ENCODE measurements at regions not wholly inside any gene's neighbourhood (a gene's known extent, or its start where the extent isn't known, plus 50 kb on each side); places are given as distances from the start of the nearest gene placed in this dataset.

DNA sequence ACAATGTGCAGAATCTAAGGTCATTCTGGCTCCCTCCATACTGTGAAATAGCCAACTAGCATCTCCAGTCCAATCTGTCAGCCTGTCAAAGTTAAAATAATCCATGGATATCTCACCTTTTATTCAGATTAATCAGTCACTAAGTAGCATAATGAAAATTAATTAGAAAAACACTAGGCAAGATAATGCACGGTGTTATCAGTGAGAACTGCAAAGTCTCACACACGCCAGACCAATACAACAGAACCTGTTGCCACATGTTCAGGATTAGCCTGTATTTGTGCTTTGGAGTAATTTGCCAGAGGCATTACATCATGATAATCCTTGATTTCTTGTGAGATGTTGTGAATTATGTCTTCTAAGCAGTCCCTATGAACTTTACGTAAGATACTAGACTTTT is 820.4 kb upstream of the ALCAM start:
- DNase-seq = no peak

- DNase-seq = no peak
Observed at GRCh38 chr3:104547031-104547430, 819.7 kb upstream of the ALCAM start.

GRCh38 chr3:104548401-104548800 is 818.3 kb upstream of the ALCAM start:
- no peak for DNase-seq

DNA sequence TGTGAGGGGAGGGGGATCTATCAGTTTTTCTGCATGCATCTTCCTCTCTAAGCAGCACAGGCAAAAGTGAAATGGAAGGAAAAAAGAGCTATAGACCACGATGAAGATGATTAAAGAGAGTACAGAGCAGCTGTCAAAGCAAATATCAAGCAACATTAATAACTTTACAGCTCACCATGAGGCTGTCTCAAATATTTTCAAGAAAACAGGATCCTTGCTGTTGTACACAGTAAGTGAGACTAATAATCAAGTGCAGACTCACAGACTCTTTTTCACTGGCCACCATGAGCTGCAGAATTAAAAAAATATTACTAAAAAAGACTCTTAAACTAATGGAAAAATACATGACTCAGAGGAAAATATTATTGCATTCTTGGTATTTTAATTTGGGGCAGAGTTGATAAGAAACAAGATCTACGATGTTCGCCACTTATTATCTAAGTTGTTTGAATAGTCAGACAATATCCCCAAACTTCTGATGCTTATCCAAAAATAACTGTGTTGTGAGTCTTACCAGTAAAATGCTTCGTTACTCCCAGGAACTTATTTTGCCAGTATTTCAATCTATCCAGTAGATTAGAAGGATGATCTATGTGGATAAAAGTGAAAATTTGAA is 817.5 kb upstream of the ALCAM start:
- DNase-seq = no peak

DNA sequence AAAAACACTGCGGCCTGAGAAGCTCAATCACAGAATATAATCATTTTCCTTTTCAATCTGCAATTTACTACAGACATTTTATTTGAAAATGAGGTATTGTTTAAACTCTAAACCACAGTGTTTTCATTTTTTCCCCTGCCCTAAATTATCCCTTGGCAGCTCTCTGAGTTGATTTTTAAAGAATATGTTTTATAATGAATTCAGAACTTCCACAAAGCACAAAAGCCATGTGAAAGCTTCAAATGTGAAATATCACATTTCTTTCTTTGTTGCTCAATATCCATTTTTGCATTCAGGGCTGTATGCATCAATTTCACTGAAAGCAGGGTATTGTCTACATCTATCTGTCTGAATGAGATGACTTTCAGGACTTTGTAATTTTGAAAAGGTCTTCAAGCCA is 813.6 kb upstream of the ALCAM start:
- no peak for DNase-seq

- no peak for DNase-seq
Observed at GRCh38 chr3:104554425-104554824, 812.3 kb upstream of the ALCAM start.

- no peak for DNase-seq
Observed at GRCh38 chr3:104555728-104556127, 811.0 kb upstream of the ALCAM start.

DNA sequence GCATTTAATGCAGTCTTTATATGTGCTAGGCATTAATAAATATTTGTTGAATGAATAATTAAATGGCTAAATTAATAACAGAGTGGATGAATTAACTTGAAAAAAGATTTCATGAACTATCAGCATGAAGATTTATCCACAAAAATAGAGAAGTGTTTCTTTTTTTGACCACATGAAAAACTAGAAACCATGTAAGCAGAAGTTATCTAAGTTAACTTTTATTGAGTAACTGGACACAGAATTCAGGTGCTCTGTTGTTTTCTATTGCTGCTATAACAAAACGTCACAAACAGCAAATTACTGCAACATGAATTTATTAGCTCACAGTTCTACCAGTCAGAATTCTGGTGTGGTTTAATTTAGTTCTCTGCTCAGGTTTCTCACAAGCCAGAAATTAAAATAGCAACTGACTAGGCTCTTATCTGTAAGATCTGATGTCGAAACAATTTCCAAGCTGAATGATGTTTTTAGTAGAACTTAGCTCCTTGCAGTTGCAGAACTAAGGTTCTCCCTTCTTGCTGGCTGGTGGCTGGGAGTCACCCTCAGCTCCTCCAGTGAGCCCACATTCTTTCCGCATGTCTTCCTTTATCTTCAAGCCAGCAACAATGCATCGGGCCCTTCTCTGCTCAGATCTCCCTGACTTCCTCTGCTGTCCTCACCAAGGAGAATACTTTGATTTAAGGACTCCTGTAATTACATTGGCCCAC is 810.2 kb upstream of the ALCAM start:
- DNase-seq = no peak

DNA sequence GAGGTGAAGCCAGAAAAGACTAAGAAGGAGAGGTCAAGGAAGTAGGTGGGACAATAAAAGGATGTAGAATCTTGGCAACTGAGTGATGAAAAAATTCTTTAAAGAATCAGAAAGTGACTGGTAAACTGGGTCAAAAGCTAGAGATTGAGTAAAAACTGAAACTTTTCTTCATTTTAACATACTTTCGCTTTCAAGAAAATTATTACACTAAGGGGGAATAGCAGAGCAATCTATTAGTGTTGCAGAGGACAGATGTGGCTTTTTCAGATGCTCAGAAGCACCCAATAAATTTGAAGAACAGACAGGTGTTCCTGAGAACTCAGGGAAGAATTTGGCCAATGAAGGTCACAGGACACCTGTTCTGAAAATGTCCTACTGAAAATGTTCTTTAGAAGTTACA is 805.4 kb upstream of the ALCAM start:
- DNase-seq = no peak

GRCh38 chr3:104564045-104564643 is 802.6 kb upstream of the ALCAM start:
- peak; percentile 67 for DNase-seq

DNA sequence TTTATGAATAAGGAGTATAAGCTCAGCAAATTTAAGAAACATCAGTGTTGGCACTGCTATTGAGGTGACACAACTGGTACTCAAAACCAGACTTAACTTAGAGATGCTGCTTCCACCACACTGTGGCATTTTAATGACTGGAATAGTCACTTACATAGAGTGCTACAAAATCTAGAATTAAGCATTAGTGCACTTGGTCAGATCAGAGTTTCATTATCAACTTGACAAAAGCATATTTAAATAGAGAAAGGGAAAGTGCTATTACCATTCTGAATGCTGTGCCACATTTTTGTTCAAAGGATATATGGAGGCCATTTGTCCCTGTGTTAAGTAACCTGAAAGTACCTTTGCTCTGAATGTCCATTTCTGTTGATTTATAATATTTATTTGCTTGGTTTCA is 800.7 kb upstream of the ALCAM start:
- DNase-seq = no peak

GRCh38 chr3:104575634-104576033 is 791.1 kb upstream of the ALCAM start:
- DNase-seq = no peak

DNA sequence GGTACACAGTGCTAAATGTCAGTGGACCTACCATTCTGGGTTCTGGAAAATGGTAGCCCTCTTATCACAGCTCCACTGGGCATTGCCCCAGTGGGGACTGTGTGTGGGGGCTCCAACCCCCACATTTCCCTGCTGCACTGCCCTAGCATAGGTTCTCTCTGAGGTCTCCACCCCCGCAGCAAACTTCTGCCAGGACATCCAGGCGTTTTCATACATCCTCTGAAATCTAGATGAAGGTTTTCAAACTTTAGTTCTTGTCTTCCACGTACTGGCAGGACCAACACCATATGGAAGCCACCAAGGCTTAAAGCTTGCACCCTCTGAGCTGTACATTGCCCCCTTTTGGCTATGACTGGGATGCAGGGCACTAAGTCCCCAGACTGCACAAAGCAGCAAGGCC is 788.2 kb upstream of the ALCAM start:
- no peak for DNase-seq

DNA sequence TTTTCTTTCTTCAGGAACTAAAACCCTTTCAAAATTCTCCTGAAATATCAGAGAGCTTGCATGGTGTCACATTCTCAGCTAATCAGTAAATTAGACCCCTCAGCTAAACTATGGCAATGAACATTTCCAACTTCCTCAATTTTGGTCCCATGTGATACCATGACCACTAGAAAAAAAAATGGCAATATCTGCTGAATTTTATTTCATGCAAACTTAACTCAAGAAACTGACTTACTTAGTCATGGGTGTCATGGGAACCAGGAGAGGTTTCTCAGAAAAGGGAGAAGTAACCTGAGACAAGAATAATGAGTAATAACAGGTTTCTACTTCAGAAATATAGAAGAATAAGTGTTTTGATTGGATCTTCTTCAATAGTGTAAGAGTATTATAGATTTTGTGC is 784.6 kb upstream of the ALCAM start:
- DNase-seq = no peak

DNA sequence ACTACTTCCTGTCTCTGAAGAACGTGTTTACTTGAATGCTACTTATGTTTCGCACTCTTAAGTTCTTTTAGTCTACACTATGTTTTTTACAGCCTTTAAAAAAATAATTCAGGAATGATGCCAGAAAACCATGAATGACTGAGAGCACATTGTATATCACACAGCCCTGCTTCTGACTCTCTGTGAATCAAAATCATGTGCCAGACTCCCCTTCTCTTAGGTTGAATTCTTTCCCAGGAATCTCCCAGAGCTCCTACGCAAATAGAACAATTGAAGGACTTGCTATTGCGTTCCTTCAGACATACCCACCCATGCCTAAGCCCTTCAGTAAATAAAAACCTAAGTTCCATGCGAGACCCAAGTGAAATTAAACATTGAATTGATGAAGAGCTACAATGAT is 782.0 kb upstream of the ALCAM start:
- no peak for DNase-seq

GRCh38 chr3:104586344-104586743 is 780.4 kb upstream of the ALCAM start:
- DNase-seq = no peak

DNA sequence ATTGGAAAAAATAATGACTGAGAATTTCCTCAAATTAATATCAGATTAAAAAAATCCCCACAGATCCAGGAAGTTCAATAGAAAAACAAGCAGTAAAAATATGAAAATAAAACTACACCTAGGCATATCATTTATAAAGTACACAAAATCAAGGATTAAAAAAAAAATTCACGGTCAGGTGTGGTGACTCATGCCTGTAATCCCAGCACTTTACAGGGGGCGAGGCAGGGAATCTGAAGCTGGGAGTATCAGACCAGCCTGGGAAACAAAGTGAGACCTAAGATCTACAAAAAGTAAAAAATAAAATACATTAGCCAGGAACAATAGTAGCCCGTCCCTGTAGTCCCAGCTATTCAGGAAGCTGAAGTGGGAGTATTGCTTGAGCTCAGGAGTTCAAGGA is 778.3 kb upstream of the ALCAM start:
- DNase-seq = no peak

DNA sequence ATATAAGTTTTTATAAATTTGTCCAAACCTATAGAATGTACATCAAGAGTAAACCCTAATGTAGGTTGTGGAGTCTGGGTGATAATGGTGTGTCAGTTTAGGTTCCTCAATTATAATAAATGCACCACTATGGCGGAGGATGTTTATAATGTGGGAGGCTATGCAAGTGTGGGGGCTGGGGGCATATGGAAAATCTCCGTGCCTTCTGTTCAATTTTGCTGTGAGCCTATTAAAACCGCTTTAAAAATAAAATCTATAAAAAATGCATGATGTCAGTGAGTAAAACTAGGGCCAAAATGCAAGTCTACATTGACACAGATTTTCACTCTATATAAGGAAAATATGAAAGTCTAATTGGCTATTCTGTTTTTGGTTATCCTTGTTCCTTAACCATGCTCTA is 774.9 kb upstream of the ALCAM start:
- DNase-seq = no peak

GRCh38 chr3:104594491-104594890 is 772.2 kb upstream of the ALCAM start:
- no peak for DNase-seq

GRCh38 chr3:104596054-104596453 is 770.7 kb upstream of the ALCAM start:
- DNase-seq = no peak

DNA sequence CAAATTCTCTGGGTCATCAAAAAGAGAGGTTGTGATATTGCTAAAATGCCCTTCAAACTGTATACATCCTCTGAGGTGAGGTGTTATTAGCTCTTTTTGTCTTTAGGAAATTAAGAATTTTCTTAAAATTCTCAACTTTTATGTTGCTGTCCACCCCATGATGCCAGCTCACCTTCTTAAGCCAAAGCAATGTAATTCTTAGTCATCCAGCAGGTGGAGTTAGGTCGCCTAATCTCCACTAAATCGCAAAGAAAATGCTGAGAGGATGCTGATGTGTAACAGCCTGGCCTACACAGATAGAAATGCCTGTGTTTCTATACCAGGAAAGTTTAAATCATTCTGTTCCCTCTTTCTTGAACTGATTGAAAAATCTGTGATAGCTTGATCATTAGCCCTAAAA is 770.2 kb upstream of the ALCAM start:
- DNase-seq = peak; percentile 44

- DNase-seq = no peak
Observed at GRCh38 chr3:104598848-104599511, 767.7 kb upstream of the ALCAM start.

GRCh38 chr3:104604326-104605010 is 762.2 kb upstream of the ALCAM start:
- DNase-seq = no peak

DNA sequence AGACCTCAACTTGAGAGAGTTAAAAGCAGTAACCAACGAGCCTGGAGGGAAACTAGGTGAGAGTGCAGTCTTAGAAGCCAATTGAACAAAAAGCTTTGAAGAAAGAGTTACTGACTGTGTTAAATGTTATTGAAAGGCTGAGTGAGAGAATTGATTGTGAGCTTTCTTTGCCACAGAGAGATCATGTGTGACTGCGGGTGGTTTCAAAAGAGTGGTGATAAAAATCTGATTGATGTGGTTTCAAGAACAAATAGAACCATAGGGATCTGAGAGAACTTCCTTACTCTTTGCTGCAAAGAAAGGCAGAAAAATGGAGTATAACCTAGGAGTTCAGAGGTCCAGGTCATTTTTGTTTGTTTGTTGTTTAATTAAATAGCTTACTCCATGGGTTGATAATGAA is 759.9 kb upstream of the ALCAM start:
- no peak for DNase-seq

All from CD4-positive, alpha-beta T cell treated with Interleukin-17A for 1 hour (primary cell).